Choroid plexus epithelial cell (primary cell): ENCODE measurements at regions not wholly inside any gene's neighbourhood (a gene's known extent, or its start where the extent isn't known, plus 50 kb on each side); places are given as distances from the start of the nearest gene placed in this dataset.

ENCODE experiments used
- DNase-seq: peaks from one replicate; pipeline ENCODE4 v3.0.0-alpha.2; 2010; ENCODE audit warnings: low read depth
- H3K4me3 ChIP-seq: 2 replicates; pipeline ENCODE4 v1.5.1; 2011; ENCODE audit warnings: low read depth, mild to moderate bottlenecking, control low read depth, low read length, moderate library complexity
- TF ChIP-seq, protein P1 (sequence below): conservative IDR thresholded peaks from 2 replicates; pipeline ENCODE4 v1.5.1; 2011; ENCODE audit warnings: low read depth, mild to moderate bottlenecking, control low read depth, inconsistent platforms, low read length, moderate library complexity

DNA sequence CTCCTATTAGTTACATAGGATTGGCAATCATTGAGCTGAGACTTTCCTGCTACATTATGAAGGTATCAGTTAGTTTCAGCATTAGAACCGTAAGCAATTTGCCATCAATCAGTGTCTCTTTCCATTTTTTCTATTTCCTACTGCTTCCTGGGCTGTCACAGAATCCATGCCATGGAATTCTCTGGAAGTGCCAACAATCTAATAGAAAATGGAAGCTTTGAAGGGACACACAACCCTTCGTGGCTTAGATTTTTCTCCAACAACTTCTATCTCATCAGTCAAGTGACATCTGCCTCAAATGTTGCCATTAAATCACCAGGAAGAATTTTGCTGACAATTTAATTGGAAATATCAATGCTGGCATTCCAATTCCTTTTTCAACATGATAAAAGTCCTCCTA lies 183.5 kb upstream of the PARD3B start:
- H3K4me3 ChIP-seq, result no peak overlapping the region

DNA sequence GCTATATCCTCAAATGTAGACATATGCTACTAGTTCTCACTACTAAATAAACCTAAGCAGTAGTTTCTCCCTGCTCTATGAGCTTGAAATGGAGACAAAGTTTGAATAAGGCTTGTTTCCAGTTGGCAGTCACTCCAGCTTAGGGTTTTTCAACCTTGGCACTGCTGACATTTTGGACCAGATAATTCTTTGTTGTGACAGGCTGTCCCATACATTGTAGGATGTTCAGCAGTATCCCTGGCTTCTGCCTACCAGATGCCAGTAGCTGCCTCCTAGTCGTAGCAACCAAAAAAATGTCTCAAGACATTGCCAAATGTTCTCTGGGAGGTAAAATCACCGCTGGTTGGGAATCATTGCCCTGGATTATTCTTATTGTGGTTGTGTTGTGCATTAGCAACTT lies 182.7 kb upstream of the PARD3B start:
- TF ChIP-seq, protein P1, sequence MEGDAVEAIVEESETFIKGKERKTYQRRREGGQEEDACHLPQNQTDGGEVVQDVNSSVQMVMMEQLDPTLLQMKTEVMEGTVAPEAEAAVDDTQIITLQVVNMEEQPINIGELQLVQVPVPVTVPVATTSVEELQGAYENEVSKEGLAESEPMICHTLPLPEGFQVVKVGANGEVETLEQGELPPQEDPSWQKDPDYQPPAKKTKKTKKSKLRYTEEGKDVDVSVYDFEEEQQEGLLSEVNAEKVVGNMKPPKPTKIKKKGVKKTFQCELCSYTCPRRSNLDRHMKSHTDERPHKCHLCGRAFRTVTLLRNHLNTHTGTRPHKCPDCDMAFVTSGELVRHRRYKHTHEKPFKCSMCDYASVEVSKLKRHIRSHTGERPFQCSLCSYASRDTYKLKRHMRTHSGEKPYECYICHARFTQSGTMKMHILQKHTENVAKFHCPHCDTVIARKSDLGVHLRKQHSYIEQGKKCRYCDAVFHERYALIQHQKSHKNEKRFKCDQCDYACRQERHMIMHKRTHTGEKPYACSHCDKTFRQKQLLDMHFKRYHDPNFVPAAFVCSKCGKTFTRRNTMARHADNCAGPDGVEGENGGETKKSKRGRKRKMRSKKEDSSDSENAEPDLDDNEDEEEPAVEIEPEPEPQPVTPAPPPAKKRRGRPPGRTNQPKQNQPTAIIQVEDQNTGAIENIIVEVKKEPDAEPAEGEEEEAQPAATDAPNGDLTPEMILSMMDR, result no peak
- DNase-seq, result no peak
- H3K4me3 ChIP-seq, result no peak overlapping the region

More for the DNA sequence above, 183.5 kb upstream of the PARD3B start:
- DNase-seq, result no peak
- TF ChIP-seq, protein P1, result no peak

DNA sequence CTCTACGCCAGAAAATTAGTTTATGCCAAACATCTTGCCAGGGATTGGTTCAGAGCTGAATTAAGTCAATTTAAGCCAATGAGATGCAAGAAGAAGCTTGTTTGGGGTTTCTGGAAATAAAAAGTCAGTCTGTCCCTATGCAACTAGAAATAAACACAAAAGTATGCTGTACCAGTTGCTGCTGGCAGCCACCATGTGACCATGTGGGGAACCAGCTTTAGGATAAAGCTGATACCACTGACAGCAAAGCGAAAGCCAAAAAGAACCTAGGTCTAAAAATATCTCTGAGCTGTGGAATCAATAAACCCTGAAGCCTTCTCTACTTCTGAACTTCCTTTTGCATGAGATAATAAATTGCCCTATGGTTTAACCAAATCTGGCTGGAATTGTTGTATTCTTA lies 181.8 kb upstream of the PARD3B start:
- DNase-seq, result no peak
- TF ChIP-seq, protein P1, result no peak
- H3K4me3 ChIP-seq, result no peak overlapping the region

DNA sequence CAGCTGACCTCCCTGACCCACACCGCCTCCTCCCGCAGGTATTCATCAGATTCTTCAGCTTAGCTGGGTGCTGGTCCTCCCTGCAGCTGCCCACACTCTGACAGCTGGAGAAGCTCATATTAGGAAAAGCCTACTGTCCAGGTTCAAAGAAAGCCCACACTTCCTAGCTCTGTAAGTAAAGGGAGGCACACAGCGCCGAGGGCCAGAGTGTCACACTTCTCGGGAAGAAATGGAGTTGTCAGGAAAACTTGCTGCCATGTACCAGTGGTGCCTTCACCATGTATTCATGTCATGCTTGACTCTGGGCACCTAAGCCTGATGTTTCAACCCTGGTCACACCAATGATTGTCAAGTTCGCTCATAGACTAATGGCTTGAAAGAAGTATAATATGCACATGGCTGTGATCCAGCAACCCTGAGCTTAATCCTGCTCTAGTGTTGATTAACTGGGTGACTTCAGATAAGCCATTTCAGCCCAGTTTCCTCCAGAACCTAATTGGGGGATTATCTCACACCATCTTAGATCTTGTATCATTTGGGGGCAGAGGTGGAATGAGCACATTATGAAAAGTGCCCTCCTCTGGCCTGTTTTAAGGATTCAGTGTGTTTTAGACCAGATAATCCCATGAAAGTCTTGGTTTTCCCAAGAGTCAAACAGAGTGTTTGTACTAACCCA lies 180.3 kb upstream of the PARD3B start:
- TF ChIP-seq, protein P1, result no peak
- no peak overlapping the region for H3K4me3 ChIP-seq
- no peak for DNase-seq

DNA sequence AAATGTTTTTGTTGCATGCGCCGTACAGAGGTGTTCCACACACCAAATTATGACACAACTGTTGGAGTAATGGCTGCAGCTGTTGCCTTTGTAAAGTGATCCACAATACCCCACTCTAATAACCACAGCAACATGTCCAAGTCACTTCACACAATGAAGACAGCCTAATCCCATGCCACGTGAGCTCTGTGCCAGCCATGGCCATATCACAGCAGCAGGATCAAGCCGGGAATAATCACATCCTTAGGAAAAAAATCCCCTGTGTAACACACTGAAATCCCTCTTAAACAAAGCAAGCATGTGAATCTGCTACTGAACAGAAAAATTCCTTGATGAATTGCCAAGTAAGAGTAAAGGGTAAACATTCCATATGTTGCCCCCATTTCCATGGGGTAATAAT lies 179.5 kb upstream of the PARD3B start:
- H3K4me3 ChIP-seq, result no peak overlapping the region
- no peak for DNase-seq
- TF ChIP-seq, protein P1, result no peak

DNA sequence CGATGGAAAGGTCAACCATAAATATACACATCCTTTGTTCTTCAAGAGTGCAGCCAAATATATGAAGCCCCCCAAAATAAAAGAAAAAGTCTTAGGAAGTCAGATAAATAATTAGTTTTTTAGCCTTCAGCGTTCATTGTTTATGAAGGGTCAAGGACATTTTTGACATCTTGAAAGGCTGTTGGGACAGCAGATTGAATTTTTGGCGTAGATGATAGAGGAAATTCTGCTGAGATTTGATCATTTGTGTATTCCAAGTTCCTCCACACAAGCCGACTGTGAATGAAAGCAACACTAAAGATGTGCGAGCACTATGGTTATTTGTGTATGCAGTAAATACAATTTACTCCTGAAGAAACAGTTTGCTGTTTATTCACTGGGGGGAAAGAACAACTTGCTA lies 177.8 kb upstream of the PARD3B start:
- no peak overlapping the region for H3K4me3 ChIP-seq
- no peak for DNase-seq
- TF ChIP-seq, protein P1, result no peak

DNA sequence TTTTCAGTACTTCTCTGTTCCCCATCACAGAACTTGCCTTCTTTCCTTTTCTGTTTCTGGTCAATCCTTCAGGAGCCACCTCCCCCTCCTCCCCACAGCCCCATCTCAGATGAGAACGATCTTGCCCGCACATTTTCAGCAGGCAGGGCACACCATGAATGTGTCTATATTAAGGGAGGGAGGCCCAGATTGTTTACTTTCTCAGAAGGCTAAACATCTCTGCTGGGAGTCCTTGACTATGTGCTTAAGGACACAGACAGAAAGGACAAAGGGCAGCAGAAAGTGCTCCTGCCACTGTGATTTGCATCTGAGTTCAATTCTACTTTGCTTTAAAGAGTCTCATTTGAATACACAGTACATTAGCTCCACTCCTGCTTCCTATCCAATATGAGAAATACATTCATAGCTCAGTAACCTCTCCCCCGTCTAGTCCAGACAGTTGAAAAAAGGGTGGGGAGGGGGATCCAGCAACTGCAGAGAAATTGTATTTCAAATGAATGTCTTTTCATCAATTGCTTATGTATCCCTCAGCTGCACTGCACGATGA lies 175.0 kb upstream of the PARD3B start:
- TF ChIP-seq, protein P1, result no peak
- no peak overlapping the region for H3K4me3 ChIP-seq
- DNase-seq, result no peak
